IPS DF 19.7 (cell line): ENCODE measurements at regions not wholly inside any gene's neighbourhood (a gene's known extent, or its start where the extent isn't known, plus 50 kb on each side); places are given as distances from the start of the nearest gene placed in this dataset.

Experiments used
- DNase-seq: peaks from one replicate; pipeline ENCODE4 v3.0.0-alpha.2; 2013; ENCODE audit warnings: low read depth, low spot score

DNA sequence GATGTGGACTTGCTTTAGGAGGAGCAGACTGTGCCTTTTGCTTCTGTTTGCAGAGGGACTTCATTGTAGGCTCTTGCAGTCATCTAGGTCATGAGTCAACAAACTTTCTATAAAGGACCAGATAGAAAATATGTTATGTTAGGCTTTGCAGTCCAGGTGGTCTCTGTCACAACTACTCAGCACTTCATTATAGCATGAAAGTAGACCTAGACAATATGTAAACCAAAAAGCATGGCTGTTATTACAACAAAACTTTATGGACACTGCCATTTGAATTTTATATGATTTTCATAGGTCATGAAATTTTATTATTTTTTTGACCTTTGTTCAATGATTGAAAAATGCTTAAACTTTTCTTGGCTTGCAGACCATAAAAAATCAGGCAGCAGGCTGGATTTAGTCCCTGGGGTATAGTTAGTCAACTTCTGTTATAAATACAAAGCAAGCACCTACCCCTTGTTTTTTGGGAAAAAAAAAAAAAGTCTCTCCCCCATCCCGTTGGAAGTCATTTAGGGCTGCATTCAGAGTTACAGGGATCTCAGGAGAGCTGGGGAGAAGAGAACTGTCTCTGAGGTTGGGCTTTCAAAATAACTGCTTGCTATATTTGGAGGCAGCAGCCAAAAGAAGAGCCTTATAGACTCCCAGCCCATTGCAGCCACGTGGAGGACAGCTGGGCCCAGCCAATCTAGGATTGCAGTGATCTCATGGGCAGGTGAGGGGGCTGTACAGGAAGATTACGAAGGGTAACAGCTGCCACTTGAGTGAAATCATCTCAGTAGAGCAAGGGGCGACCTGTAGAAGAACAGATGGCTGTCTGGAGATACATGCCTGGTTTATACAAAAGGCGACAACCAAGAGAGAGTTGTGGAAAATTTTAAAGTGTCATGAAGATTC, 136.6 kb upstream of the TNC start:
- no peak for DNase-seq

DNA sequence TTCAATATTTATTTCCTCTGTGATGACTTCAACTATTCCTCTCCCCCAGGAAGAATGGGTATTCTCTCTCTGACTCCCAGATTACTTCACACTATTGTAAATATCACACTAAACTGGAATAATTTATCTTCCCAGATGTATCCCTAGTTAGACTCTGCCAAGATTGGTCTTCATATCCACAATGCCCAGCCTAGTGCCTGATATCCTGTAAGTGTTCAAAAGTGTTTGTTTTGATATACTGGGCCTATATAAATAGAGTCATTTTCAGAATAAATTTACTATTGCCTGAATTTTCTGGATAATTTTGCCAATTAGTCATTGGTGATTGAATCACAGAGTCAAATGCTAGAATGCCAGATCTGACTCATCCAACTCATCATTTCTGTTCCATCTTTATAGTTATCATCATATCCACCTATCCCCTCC, 143.7 kb upstream of the TNC start:
- no peak for DNase-seq

DNA sequence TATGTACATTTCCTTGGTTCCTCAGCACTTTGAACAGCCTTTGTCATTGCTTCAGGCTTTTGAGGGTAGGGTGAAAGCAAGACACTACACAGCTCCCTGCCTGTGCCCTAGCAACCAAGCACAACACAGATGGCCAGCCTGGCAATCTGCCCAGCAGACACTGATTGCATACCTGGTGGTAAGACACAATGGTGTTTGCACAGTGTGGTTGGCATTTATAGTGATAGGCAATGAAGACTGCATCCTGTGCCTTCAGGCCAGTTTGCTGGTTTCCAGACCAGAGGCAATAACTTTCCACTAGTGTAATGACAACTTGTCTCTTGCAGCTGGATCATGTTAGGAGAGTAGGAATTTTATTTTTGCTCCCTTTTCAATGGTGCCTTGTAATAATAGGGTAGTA, 144.5 kb upstream of the TNC start:
- no peak for DNase-seq

DNA sequence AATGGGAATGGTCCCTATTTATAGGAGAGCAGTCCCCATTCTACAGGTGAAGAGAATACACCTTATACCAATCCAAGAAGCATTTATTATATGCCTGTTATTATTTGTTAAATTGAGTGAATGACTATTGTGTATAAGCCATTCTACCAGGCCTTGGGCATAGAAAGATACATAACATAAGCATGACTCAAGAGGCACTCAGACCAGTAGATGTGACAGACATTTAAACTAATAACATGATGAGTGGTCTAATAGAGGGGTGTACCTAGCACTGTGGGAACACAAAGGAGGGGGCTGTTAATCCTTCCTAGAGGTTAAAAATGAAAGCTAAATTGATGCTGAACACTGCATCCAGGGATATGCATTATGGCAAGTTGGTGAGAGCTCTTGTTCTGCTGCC, 145.0 kb upstream of the TNC start:
- no peak for DNase-seq

DNA sequence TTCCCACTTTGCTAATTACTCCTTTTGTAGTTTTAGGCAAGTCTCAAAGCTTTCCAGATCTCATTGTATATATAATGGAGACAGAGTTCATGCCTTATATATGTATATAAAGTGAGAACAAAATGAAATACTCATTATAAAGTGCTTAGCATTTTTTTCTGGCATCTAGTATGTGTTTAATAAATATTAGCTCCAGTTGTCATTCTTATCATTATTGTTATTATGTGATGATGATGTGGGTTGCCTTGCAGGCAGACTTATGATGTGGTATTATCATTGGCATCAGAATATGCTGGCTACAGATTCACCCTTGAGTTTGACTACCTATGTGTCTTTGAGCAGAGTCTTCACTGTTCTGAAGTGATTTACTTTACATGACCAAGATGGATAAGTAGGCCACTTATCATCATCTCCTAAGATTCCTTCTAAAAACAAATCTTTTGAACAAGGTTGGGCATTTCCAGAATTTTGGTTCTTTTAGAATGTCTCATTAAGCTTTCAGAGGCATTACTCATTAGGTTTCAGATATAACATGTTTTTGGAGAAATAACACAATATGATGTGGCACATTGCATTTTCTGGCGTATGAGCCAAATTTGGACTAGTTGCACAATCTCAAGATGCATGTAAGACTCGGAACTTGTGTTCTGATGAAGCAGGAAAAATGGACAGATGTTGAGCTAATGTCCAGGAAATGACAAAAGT, 145.6 kb upstream of the TNC start:
- DNase-seq, result no peak

DNA sequence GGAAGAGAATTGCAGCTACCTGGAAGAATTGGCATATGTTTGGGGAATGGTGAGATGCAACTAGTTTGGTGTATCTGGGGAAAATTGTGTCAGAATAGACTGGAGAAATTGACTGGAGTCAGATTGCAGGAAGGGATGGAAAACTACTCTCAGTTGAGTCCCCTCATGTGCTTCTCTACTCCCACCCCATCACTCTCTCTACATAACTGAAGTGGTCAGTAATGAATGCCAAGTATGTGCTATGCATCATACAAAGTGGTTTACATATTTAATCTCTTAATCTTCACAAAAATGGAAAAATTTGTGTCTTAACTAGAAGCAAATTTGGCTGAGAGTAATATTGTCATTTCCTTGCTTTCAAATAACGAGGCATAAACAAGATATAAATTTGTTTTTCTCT, 146.4 kb upstream of the TNC start:
- DNase-seq, result no peak

DNA sequence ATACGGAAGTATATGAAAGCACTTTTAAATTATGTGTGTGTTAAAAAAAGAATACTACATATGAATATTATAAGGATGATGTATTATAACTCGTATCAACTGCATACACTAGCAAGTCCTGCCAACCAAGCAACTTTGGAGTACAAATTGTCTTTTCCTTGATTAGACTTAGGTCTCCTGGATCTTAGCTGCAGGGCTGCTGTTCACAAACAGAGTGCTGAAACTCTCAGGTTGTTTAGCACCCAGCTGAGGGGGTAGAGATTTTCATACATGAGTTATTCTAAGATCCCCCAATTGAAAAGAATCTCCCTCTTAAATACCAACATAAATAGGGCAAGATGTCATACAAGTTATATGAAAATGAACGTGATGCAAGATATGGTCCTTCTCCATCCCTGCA, 149.8 kb upstream of the TNC start:
- no peak for DNase-seq

DNA sequence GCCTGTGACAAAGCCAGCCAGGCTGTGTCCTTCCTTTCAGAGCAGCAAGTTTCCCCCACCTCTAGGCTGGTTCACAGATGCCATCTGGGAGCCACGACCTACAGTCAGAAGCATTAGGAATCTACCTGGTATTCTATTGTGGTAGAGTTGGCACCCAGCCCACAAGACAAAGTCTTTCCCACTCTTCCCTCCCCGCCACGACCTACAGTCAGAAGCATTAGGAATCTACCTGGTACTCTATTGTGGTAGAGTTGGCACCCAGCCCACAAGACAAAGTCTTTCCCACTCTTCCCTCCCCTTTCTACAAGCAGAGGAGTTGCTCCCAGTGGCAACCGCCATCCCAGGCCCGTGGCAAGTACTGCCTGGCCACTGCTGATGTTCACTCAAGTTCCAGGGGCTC, 157.8 kb upstream of the TNC start:
- DNase-seq, result no peak

DNA sequence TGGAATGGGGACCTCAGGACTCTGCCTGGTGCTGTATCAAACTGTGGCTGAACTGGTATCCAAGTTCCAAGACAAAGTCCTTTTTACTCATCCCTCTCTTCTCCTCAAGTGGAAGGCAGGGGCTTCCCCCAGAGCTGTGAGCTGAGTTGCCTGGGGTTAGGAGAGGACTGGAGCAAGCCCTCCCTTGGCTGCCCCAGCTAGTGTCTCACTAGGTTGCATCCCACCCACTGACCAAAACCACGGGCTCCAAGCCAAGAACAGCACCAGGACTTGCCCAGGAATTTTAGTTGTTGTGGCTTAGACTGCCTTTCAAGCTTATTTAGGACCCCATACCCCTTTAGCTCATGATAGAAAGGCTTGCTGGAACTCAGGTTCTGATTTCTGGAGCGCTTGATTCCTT, 158.7 kb upstream of the TNC start:
- no peak for DNase-seq

DNA sequence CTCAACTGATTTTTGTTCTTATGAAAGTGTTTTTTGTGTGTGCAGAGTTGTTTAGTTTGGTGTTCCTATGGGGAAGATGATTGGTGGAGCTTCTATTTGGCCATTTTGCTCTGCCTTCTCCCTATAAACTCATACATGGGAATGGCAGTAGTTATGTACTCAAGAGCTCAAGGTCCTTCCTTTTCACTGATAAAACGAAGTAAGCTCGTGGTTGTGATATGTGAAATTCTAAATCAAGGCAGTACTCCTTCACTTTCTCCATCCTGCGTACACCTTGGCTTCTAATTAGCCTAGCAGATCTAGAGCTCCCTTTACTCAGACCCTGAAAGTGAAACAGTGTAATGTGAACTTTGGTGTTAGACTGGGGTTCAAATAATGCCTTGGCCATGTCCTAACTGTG, 159.3 kb upstream of the TNC start:
- DNase-seq, result no peak

DNA sequence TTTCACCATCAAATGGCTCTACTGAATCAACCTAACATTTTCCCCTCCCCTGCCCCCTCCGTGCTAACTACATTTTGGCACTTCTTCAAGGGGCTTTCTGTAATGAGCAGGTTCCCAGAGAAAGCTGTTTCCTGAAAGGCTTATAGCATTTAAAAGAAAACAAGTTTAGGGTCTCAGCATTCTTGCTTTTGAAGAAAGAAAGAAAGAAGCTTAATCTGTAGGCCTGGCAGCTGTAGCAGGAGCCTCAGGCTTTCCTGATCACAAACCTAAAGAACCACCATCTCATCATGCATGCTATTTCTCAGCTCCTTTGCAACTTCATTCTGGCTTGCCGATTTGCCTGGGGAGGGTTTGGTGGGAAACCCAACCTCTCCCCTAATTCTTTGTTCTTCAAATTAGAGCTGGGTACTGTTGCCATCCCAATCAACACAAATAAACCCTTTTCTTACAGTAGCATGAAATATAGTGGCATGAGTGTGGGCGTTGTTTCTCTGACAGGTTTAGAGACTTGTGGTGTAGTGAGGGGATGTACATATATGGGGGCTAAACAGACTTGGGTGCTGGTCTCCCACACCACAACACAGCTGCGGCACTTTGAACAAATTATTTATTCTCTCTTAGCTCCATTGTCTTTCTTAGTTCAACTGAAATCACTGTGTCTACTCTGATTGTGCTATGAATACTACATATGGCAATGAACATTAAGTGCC, 160.5 kb upstream of the TNC start:
- DNase-seq, result no peak

DNA sequence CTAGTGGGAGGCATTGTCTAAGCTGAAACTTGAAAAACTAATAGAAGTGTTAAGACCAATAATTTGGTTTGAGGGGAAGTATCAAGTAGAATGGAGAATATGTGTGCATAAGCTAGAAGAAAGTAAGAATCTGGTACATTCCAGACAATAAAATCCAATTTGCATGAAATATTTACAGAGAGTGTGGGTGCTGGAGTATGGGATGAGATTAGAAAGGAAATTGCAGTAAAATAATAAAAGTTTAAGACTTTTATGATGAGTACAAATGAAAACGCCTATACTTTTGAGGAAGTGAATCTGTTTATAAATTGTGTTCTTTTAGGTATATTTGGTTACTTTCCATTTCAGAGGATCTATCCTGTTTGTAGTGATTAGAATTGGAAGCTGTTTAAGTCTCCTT, 165.4 kb upstream of the TNC start:
- no peak for DNase-seq

DNA sequence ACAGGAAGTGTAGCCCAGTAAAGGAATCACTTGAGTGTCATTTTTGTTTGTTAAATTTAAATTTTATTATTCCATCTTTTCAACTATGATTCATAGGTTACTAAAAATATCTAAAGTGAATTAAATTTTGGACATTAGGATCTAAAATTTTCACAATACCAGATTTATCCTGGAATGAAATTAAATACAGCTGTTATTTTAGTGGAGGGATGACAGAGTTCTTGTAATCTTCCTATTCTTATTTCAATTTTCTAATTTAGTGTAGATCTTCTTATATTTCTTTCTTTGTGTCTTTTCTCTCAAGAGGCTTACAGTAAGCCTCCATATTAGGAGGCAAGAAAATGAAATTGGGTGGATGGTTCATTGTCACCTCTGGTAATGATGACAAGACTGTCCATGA, 167.9 kb upstream of the TNC start:
- DNase-seq, result no peak

DNA sequence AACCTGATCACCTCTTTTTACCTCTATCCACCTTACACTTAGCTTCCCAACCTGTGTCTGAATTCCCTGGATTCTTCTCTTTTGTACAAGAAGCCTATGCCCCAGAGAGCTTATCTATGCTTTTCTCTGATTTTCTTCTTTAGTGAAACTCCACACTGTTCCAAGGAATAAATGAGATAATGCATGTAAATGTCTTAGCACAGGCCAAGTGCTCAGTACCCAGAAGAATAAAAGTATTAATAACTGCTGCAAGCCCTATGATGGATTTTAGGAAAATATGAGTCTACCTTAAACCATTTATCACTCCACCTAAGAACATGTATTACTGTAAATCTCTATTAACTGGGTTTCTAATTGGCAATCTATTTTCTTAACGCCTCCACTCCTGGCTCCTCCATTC, 168.5 kb upstream of the TNC start:
- DNase-seq, result no peak

DNA sequence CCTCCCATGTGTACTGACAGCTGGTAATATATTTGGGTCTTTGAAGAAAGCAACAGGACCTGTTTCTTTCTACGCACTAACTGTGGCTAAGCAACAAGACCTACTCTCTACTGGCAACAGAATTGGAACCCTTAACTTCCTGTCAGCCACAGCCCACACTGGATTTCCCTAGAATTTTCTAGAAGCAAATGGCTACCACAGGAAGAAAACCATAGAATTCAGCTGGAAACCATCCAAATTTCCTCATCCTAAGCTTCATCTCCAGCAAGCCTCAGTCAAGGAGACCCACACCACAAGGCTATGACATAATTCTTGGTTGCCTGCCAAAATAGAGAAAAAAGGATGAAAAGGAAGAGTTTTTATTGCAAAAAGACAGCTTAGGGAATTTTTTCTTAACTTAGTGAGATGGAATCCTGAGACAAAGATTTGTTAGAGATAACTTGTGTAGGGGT, 171.8 kb upstream of the TNC start:
- DNase-seq, result no peak

DNA sequence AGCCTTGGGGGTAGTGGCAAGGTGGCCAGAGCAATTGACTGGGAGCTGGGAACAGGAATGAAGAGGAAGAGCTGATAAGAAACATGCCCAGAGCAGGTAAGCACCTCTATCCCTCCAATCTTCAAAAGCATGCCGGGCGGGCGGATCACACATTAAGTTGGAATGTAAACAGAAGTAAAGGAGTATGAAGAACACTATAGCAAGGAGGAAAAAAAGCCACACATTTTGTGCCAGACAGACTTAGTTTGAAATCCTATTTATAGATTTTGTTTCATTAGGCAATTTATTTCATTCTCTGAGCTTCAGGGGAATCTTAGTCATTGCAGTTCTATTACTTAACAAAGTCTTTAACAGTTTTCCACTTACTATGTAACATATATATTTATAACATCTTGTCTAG, 173.9 kb upstream of the TNC start:
- DNase-seq, result no peak

DNA sequence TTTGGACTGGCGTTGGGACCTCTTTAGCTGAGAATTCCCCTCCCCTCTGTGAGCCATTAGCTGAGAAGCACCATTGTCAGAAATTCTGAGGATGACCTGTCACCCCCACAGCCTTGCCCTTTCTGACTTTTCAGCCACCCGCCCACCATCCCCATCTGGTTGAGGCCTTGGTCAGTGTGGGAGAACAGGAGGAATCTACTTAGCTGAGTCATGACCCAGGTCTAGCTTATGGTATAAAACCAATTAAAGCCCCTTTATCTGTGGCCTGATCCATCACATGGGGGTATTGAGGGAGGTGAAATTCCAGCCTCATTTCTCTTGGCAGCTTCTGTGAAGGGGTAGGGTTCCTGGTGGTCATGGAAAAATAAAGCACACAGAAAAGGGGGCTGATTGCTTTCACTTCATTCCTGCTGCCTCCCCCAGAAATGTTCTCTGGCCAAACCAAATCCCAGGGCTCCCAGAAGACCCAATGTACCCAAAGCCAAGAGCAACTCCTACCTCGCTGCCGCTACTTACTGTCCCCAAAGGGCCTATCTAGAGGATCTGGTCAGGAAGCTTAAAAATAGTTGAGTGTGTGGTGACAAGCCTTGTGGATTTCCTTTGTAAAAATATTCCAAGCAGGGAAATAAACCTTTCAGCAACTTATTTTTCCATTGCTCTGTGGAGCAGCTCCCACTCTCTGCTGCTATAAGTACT, 174.8 kb upstream of the TNC start:
- DNase-seq, result no peak

DNA sequence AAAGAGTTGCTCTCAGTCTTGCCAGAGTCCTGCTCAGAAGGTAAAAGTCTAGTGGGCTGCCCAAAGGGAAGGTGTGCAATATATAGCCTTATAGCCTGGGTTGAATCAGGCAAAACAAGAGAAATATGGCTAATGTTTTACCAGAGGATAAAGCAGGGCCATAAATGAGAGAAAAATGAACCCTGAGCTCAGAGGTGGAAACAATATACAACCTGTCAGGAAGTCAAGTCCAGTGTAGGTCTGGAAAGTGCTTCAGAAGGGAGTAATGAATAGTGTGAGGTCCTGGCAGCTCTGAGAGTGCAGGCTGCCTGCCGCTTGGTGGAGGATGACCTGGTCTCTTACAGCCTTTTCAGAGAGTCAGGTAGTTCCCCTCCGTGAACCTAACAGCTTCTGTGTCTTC, 177.8 kb upstream of the TNC start:
- DNase-seq, result no peak

DNA sequence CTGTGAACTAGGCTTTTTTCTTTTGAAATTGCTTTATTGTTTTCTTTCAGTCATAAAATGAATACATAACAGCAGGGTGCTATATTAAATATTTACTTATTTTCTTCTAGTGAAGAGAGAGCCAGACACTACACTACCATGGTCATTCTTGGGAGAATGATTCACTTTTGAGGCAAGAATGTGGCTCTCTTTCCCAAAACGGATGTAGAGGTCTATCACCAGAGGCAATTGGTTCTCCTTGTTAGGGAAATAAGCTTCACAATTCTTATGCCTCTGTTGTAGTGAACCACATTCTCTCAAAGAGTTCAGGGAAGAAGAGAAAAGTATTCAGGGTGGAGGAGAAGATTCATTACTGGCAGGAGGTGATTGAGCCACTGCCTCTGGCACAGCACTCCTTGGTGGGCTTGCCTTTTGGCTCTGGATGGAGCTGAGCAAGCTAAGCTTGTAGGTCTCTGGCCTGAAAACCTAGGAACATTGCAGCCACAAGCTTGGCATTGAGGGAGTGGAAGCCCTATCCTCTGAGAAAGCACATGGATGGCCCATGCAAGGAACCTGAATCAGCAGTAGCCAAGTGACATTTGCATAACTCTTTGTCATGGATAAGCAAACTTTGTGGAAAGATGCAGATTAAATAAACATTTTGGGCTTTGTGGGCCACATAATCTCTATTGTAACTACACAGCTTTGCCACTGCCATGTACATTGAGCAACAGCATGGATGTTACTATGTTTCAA, 179.0 kb upstream of the TNC start:
- peak; percentile 20 for DNase-seq

DNA sequence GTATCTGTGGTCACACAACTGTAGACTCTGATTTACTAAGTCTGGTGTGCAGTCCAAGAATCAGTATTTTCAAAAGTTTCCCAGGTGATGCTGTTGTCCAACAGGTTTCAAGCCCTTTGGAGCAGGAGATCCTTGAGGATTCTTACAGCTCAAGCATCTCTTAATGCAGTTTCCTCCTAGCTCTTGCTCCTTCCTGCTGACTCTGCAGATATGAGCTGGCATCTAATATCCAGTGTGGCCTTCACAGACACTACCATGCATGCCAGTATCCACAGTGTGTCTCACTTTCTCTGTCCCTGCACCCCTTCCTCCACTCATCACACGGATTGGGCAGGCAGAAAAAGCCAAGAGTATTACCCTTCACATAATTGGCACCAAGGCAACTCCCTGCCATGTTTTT, 182.2 kb upstream of the TNC start:
- no peak for DNase-seq

DNA sequence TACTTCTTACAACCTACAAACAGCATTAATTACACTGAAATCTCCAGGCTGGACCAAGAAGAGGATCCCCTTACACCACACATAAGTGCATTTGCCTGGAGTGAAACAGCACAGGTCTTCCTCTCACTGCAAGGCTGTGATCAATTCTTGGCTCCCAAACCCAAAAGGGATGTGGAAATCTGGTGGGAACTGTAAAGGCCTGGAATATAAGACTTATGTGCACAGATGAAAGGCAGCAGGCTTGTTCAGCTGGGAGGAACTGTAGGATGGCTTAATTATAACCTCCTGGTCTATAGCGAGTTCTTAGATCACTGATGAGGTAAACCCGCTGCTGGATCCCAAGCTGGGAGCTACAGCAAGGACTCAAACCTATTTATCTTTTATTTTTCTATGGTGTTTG, 182.9 kb upstream of the TNC start:
- DNase-seq, result no peak
